ENCODE measurements at regions not wholly inside any gene's neighbourhood (a gene's known extent, or its start where the extent isn't known, plus 50 kb on each side); places are given as distances from the start of the nearest gene placed in this dataset.

DNA sequence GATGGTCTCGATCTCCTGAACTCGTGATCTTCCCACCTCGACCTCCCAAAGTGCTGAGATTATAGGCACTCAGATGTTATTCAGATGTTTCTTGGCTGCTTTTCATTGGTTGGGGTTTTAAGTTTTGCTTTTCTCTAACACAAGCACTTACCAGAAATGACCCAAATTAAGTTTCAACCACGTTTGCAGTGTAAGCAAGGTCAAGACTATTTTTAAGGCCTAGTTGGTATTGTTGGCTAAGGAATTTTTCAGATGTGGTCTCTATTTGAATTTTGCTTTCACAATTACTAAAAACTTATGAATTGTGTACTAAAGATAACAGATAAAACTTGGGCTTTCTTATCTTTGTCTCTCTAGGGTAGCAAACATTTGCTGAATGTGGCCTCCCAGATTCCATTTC lies 1756.9 kb upstream of the TENM3 start:
- H3K4ac ChIP-seq (ENCODE audit: low read depth in 1 of 2, low read length in 2 of 2) = no peak overlapping the region
- no peak overlapping the region for H3K18ac ChIP-seq (ENCODE audit: low read depth in 1 of 2, low read length in 2 of 2)
- no peaks in the 10 kb centered on the region for H3K9me3 ChIP-seq (ENCODE audit: control insufficient read depth, low read length)
- no peaks in the 10 kb centered on the region for H3K36me3 ChIP-seq (ENCODE audit: control insufficient read depth in 1 of 2, insufficient read depth in 2 of 2, low read depth in 1 of 2, low read length in 2 of 2)
- no peak overlapping the region for H2BK5ac ChIP-seq (ENCODE audit: low read depth, low read length, poor library complexity, severe bottlenecking)
- no peaks in the 10 kb centered on the region for H3K4me1 ChIP-seq (ENCODE audit: control insufficient read depth, insufficient read depth, low read depth, low read length)
- H4K8ac ChIP-seq (ENCODE audit: low read length) = no peak overlapping the region
- H4K91ac ChIP-seq (ENCODE audit: low read length) = no peak overlapping the region
- no peak overlapping the region for H3K14ac ChIP-seq (ENCODE audit: low read length in 2 of 2)
- no peak overlapping the region for H3K23ac ChIP-seq (ENCODE audit: low read length in 2 of 2)
- no peak overlapping the region for H2BK120ac ChIP-seq (ENCODE audit: low read depth, low read length)
- H3K9ac ChIP-seq (ENCODE audit: low read length) = no peak overlapping the region
- DNase-seq = no peak
- no peak overlapping the region for H3K4me2 ChIP-seq (ENCODE audit: low read length, poor library complexity, severe bottlenecking)
- WGBS = 100% methylated on average over 3 of the region's 4 CpGs
- H2AK5ac ChIP-seq (ENCODE audit: low read length, severe bottlenecking) = no peak overlapping the region
- H2BK15ac ChIP-seq (ENCODE audit: low read depth, poor library complexity, severe bottlenecking) = no peak overlapping the region
- no peaks in the 10 kb centered on the region for H3K79me1 ChIP-seq (replicated peaks; ENCODE audit: low read length, poor library complexity, severe bottlenecking)
- H3K27ac ChIP-seq (ENCODE audit: low read length, poor library complexity, severe bottlenecking) = no peak overlapping the region
- no peak overlapping the region for H2AFZ ChIP-seq (ENCODE audit: low read depth, low read length)
- H2BK12ac ChIP-seq (ENCODE audit: low read length in 2 of 2) = no peak overlapping the region
- H3K27me3 ChIP-seq (ENCODE audit: control insufficient read depth in 1 of 2, insufficient read depth in 1 of 2, low read length in 2 of 2) = no peaks in the 10 kb centered on the region
- H3K4me3 ChIP-seq (ENCODE audit: insufficient read depth in 1 of 2, low read depth in 1 of 2, low read length in 2 of 2) = no peak overlapping the region

DNA sequence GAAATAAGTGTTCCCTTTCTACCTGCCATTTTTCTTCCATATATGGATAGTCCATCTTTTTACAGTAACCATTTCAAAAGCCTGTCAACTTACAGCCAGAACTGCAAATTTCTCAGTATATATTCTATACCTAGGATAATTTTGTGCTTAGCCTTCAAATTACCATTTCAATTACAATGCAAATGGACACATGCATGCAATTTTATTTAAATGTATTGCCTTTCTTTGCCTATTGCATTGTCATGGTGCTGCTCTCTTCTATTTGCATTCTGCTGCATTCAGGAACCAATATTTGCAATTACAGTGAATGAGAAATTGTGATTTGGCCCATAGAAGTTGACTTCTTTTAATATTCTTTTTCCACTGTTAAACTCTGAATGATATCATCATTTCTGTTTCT lies 1753.4 kb upstream of the TENM3 start:
- H3K36me3 ChIP-seq (ENCODE audit: control insufficient read depth in 1 of 2, insufficient read depth in 2 of 2, low read depth in 1 of 2, low read length in 2 of 2) = no peaks in the 10 kb centered on the region
- H2AK5ac ChIP-seq (ENCODE audit: low read length, severe bottlenecking) = no peak overlapping the region
- H3K9me3 ChIP-seq (ENCODE audit: control insufficient read depth, low read length) = no peaks in the 10 kb centered on the region
- no peak overlapping the region for H2AFZ ChIP-seq (ENCODE audit: low read depth, low read length)
- H3K4ac ChIP-seq (ENCODE audit: low read depth in 1 of 2, low read length in 2 of 2) = no peak overlapping the region
- H3K27me3 ChIP-seq (ENCODE audit: control insufficient read depth in 1 of 2, insufficient read depth in 1 of 2, low read length in 2 of 2) = no peaks in the 10 kb centered on the region
- no peak overlapping the region for H3K23ac ChIP-seq (ENCODE audit: low read length in 2 of 2)
- H2BK12ac ChIP-seq (ENCODE audit: low read length in 2 of 2) = no peak overlapping the region
- H3K9ac ChIP-seq (ENCODE audit: low read length) = no peak overlapping the region
- no peak overlapping the region for H2BK120ac ChIP-seq (ENCODE audit: low read depth, low read length)
- DNase-seq = no peak
- H3K18ac ChIP-seq (ENCODE audit: low read depth in 1 of 2, low read length in 2 of 2) = no peak overlapping the region
- no peaks in the 10 kb centered on the region for H3K79me1 ChIP-seq (replicated peaks; ENCODE audit: low read length, poor library complexity, severe bottlenecking)
- no peak overlapping the region for H4K91ac ChIP-seq (ENCODE audit: low read length)
- no peak overlapping the region for H3K4me3 ChIP-seq (ENCODE audit: insufficient read depth in 1 of 2, low read depth in 1 of 2, low read length in 2 of 2)
- H2BK15ac ChIP-seq (ENCODE audit: low read depth, poor library complexity, severe bottlenecking) = no peak overlapping the region
- H2BK5ac ChIP-seq (ENCODE audit: low read depth, low read length, poor library complexity, severe bottlenecking) = no peak overlapping the region
- no peak overlapping the region for H3K4me2 ChIP-seq (ENCODE audit: low read length, poor library complexity, severe bottlenecking)
- no peak overlapping the region for H3K27ac ChIP-seq (ENCODE audit: low read length, poor library complexity, severe bottlenecking)
- H3K14ac ChIP-seq (ENCODE audit: low read length in 2 of 2) = no peak overlapping the region
- no peak overlapping the region for H4K8ac ChIP-seq (ENCODE audit: low read length)
- H3K4me1 ChIP-seq (ENCODE audit: control insufficient read depth, insufficient read depth, low read depth, low read length) = no peaks in the 10 kb centered on the region

DNA sequence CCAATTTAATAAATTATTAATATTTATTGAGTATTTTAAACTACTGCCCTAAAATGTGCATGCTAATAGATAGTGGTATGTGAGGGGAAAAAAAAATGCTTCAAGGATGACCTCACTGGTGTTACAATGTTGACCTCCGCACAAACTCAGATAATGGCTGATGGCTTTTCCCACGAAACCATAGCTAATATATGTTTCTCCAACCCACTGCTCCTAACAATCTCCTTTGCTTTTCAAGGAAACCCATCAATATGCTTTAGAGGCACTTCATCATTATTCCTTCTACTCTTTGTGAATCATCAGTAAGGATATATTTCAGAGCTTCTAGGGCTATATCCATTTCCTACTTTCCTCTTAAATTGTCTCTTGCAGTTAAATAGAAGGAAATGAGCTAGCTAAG lies 1752.0 kb upstream of the TENM3 start:
- Histone ChIP-seq H3K36me3 (ENCODE audit: control insufficient read depth in 1 of 2, insufficient read depth in 2 of 2, low read depth in 1 of 2, low read length in 2 of 2) (no peaks in the 10 kb centered on the region), H2BK5ac (ENCODE audit: low read depth, low read length, poor library complexity, severe bottlenecking) (no peak overlapping the region), H3K18ac (ENCODE audit: low read depth in 1 of 2, low read length in 2 of 2) (no peak overlapping the region), H4K8ac (ENCODE audit: low read length) (no peak overlapping the region), H3K27me3 (ENCODE audit: control insufficient read depth in 1 of 2, insufficient read depth in 1 of 2, low read length in 2 of 2) (no peaks in the 10 kb centered on the region), H3K79me1 (replicated peaks; ENCODE audit: low read length, poor library complexity, severe bottlenecking) (no peaks in the 10 kb centered on the region), H3K4me3 (ENCODE audit: insufficient read depth in 1 of 2, low read depth in 1 of 2, low read length in 2 of 2) (no peak overlapping the region), H3K27ac (ENCODE audit: low read length, poor library complexity, severe bottlenecking) (no peak overlapping the region), H3K4me1 (ENCODE audit: control insufficient read depth, insufficient read depth, low read depth, low read length) (no peaks in the 10 kb centered on the region), H2BK12ac (ENCODE audit: low read length in 2 of 2) (no peak overlapping the region), H2BK120ac (ENCODE audit: low read depth, low read length) (no peak overlapping the region), H2AK5ac (ENCODE audit: low read length, severe bottlenecking) (no peak overlapping the region), H3K9me3 (ENCODE audit: control insufficient read depth, low read length) (no peaks in the 10 kb centered on the region), H3K4ac (ENCODE audit: low read depth in 1 of 2, low read length in 2 of 2) (no peak overlapping the region), H4K91ac (ENCODE audit: low read length) (no peak overlapping the region), H3K4me2 (ENCODE audit: low read length, poor library complexity, severe bottlenecking) (no peak overlapping the region), H2AFZ (ENCODE audit: low read depth, low read length) (no peak overlapping the region), H2BK15ac (ENCODE audit: low read depth, poor library complexity, severe bottlenecking) (no peak overlapping the region), H3K23ac (ENCODE audit: low read length in 2 of 2) (no peak overlapping the region), H3K9ac (ENCODE audit: low read length) (no peak overlapping the region), H3K14ac (ENCODE audit: low read length in 2 of 2) (no peak overlapping the region)
- WGBS = 40% methylated on average over 2 of the region's 2 CpGs
- no peak for DNase-seq

GRCh38 chr4:180493299-180493698 lies 1749.9 kb upstream of the TENM3 start:
- H3K27ac ChIP-seq (ENCODE audit: low read length, poor library complexity, severe bottlenecking) = no peak overlapping the region
- H3K9ac ChIP-seq (ENCODE audit: low read length) = no peak overlapping the region
- 58% methylated on average over 2 of the region's 3 CpGs for WGBS
- no peak overlapping the region for H3K4ac ChIP-seq (ENCODE audit: low read depth in 1 of 2, low read length in 2 of 2)
- no peak overlapping the region for H3K4me3 ChIP-seq (ENCODE audit: insufficient read depth in 1 of 2, low read depth in 1 of 2, low read length in 2 of 2)
- no peak overlapping the region for H2BK15ac ChIP-seq (ENCODE audit: low read depth, poor library complexity, severe bottlenecking)
- H3K9me3 ChIP-seq (ENCODE audit: control insufficient read depth, low read length) = no peaks in the 10 kb centered on the region
- no peak overlapping the region for H3K23ac ChIP-seq (ENCODE audit: low read length in 2 of 2)
- no peak overlapping the region for H3K4me2 ChIP-seq (ENCODE audit: low read length, poor library complexity, severe bottlenecking)
- no peaks in the 10 kb centered on the region for H3K79me1 ChIP-seq (replicated peaks; ENCODE audit: low read length, poor library complexity, severe bottlenecking)
- no peak overlapping the region for H4K8ac ChIP-seq (ENCODE audit: low read length)
- H2AFZ ChIP-seq (ENCODE audit: low read depth, low read length) = no peak overlapping the region
- no peak overlapping the region for H4K91ac ChIP-seq (ENCODE audit: low read length)
- no peak overlapping the region for H2BK120ac ChIP-seq (ENCODE audit: low read depth, low read length)
- no peak for DNase-seq
- H2BK5ac ChIP-seq (ENCODE audit: low read depth, low read length, poor library complexity, severe bottlenecking) = no peak overlapping the region
- no peaks in the 10 kb centered on the region for H3K36me3 ChIP-seq (ENCODE audit: control insufficient read depth in 1 of 2, insufficient read depth in 2 of 2, low read depth in 1 of 2, low read length in 2 of 2)
- H3K27me3 ChIP-seq (ENCODE audit: control insufficient read depth in 1 of 2, insufficient read depth in 1 of 2, low read length in 2 of 2) = no peaks in the 10 kb centered on the region
- H3K14ac ChIP-seq (ENCODE audit: low read length in 2 of 2) = no peak overlapping the region
- no peak overlapping the region for H3K18ac ChIP-seq (ENCODE audit: low read depth in 1 of 2, low read length in 2 of 2)
- H3K4me1 ChIP-seq (ENCODE audit: control insufficient read depth, insufficient read depth, low read depth, low read length) = no peaks in the 10 kb centered on the region
- no peak overlapping the region for H2AK5ac ChIP-seq (ENCODE audit: low read length, severe bottlenecking)
- H2BK12ac ChIP-seq (ENCODE audit: low read length in 2 of 2) = no peak overlapping the region

Data from mesenchymal stem cell (in vitro differentiated cells and primary cell).